ENCODE measurements at regions not wholly inside any gene's neighbourhood (a gene's known extent, or its start where the extent isn't known, plus 50 kb on each side); places are given as distances from the start of the nearest gene placed in this dataset.
A peak's percentile ranks its signal among the peaks of the same experiment; 100 is the strongest.

- DNase-seq, result no peak
These were observed 67.7 kb downstream of the AKR1B1 start for GRCh38 chr7:134391223-134391622.

- DNase-seq, result no peak
These were observed 70.4 kb downstream of the AKR1B1 start for GRCh38 chr7:134388336-134389019.

- DNase-seq, result peak; percentile 16
These were observed 61.8 kb upstream of the SLC35B4 start for GRCh38 chr7:134378562-134378961.

- no peak for DNase-seq
These were observed 60.0 kb upstream of the SLC35B4 start for GRCh38 chr7:134376693-134377092.

DNA sequence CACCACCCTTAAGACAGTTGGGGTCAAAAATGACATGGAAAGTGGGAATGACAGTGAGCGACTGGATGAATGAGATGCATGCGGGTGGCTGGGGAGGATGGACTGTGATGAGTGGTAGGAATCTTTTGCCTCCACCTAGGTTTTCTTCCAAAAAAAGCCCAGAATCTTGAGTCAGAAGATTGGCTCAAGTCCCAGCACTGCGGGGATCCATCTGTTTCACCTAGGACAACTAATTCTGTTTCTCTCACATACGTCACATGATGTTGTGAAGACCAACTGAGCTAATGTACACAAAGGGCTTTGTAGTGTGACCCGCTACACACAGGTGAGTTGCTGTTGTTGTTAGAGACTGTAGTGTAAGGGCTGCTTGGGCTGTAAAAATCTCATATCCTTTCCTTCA lies 58.5 kb upstream of the SLC35B4 start:
- DNase-seq, result no peak

DNA sequence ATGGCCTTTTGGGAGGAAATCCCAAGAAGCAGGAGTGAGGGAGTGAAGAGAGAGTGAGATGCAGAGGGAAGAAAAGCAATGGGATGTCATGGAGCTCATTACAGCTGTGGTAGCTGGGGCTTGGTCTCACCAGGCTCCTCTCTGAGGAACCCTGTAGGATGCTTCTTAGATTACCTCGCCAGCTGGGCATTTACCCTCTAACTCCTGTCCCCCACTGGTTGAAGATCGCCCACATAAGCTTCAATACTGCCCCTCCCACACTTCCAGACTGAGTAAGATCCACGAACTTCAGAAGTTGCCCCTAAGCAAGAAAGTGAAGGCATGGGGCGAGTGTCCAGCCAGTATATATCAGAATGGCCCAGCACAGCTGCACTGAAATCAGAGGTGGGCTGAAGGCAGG lies 58.1 kb upstream of the SLC35B4 start:
- no peak for DNase-seq

- no peak for DNase-seq
These were observed 57.6 kb upstream of the SLC35B4 start for GRCh38 chr7:134374291-134374690.

GRCh38 chr7:134372858-134373257 lies 56.1 kb upstream of the SLC35B4 start:
- no peak for DNase-seq

GRCh38 chr7:134371971-134372370 lies 55.2 kb upstream of the SLC35B4 start:
- DNase-seq, result no peak

DNA sequence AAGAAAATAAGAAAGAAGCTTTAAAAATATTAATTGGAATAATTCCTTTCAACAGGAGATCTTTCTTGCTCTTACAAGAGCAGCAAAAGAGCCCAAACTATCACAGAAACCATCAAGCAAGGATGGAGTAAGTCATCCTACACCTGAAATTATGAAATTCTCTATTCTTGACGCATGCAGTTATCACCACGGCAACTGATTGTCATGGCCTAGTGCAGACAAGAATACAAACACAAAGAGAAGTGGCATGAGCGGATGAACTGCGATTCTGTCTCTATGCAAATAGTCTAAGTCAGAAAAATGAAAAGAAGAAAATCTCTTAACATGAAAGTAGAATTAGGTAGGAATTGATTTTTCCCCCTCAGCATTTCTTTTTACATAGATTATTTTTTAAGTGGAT lies 54.8 kb upstream of the SLC35B4 start:
- DNase-seq, result no peak

GRCh38 chr7:134370135-134370534 lies 53.4 kb upstream of the SLC35B4 start:
- no peak for DNase-seq

GRCh38 chr7:134368851-134369544 lies 52.3 kb upstream of the SLC35B4 start:
- no peak for DNase-seq

DNA sequence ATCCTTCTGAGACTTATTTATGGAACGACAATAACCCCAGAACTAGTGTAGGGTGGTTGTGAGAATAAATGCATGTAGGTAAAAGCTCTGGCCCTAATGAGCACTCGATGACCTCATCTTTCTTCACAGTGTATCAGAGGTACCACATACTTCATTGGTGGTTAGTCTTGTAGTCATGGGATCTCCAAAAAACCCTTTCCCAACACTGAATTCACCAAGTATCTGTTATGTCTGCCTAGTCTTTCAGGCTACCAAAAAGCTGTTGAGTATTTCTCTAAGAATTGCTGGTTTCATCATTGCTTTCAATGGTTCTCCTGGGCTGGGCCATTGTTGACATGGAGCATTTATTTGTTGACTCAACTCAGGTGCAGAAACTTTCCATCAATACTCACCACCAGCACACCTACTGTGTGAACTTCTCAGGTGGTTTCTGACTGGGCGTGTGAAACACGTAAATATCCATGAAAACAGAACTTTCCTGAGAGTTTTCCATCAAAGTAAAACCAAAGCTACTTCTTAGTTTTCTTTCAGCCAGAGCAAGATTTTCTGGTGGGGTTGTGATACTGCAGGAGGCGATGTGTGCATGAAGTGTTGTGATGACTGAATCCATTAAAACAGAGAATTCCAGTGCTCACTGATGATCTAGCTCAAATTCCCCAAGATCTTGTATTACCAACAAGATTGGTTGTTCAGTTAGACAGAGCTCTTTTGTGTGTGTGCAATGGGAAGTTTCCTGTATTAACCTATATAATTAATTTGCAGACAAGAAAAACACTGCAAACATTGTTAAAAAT lies 51.4 kb upstream of the SLC35B4 start:
- DNase-seq, result no peak
